ENCODE measurements at regions not wholly inside any gene's neighbourhood (a gene's known extent, or its start where the extent isn't known, plus 50 kb on each side); places are given as distances from the start of the nearest gene placed in this dataset.

- Mint-ChIP-seq H3K9me3 (peaks cover 25 to 27% of the 10 kb centered on the region in 2 experiments), H3K27me3 (ENCODE audit: low read depth) (no peaks in the 10 kb centered on the region), H3K36me3 (ENCODE audit: insufficient read depth in 1 of 3, low read depth in 3 of 3) (peaks cover 18 to 22% (median 20%) of the 10 kb centered on the region in 3 experiments), H3K27ac (no peak overlapping the region), H3K4me3 (no peak overlapping the region), H3K4me1 (peaks cover 0 to 5% of the 10 kb centered on the region in 2 experiments; a peak in 2 of 4 replicates)
- H2BK5ac ChIP-seq (ENCODE audit: insufficient read length, low read length), result no peak overlapping the region
- H3K56ac ChIP-seq (ENCODE audit: insufficient read length, low read depth, low read length), result no peak overlapping the region
- H2BK120ac ChIP-seq (ENCODE audit: low read depth, low read length, poor library complexity, severe bottlenecking), result no peak overlapping the region
- H3K9ac ChIP-seq (ENCODE audit: extremely low read depth, insufficient read length, low read length), result no peak overlapping the region
- no peak overlapping the region for H4K91ac ChIP-seq (ENCODE audit: insufficient read length, low read depth, low read length)
- no peak overlapping the region for H3K14ac ChIP-seq (ENCODE audit: insufficient read depth, low read length)
- H3K23ac ChIP-seq (ENCODE audit: insufficient read length, low read depth, low read length), result no peak overlapping the region
- no peaks in the 10 kb centered on the region for H3K4me1 ChIP-seq (ENCODE audit: insufficient read depth, low read length)
- no peaks in the 10 kb centered on the region for H3K27me3 ChIP-seq (ENCODE audit: insufficient read depth, low read length)
- H3T11ph ChIP-seq (ENCODE audit: low read length), result no peak overlapping the region
- no peak overlapping the region for H2AK5ac ChIP-seq (ENCODE audit: insufficient read length, low read length)
- no peaks in the 10 kb centered on the region for H3K79me2 ChIP-seq (ENCODE audit: insufficient read depth, low read length)
- no peaks in the 10 kb centered on the region for H3K23me2 ChIP-seq (ENCODE audit: insufficient read length, low read depth, low read length, poor library complexity, severe bottlenecking)
- H3K9me3 ChIP-seq (ENCODE audit: control insufficient read depth, low read depth, low read length), result no peaks in the 10 kb centered on the region
- no peaks in the 10 kb centered on the region for H4K20me1 ChIP-seq (ENCODE audit: control insufficient read depth, insufficient read depth, insufficient read length)
- no peak for TF ChIP-seq CTCF (conservative IDR thresholded peaks at IDR 0.05)
- H3K4me2 ChIP-seq (ENCODE audit: insufficient read depth, insufficient read length, low read length), result no peak overlapping the region
- no peak overlapping the region for H2BK20ac ChIP-seq (ENCODE audit: low read depth, low read length, poor library complexity, severe bottlenecking)
- H4K8ac ChIP-seq (replicated peaks; ENCODE audit: insufficient read length, low read depth, low read length), result no peak overlapping the region
- DNase-seq, result no peak
- H3K18ac ChIP-seq (ENCODE audit: insufficient read length, low read depth, low read length), result no peak overlapping the region
- WGBS (ENCODE audit: extremely low coverage, insufficient read length, low lambda C conversion rate), result no CpG with 5 or more reads among the region's 1 CpG
- H2BK12ac ChIP-seq (ENCODE audit: insufficient read length, low read depth, low read length), result no peak overlapping the region
- no peak overlapping the region for H3K27ac ChIP-seq (ENCODE audit: insufficient read length, low read depth, low read length)
- H4K5ac ChIP-seq (ENCODE audit: insufficient read length, low read depth, low read length), result no peak overlapping the region
- no peaks in the 10 kb centered on the region for H3K79me1 ChIP-seq (ENCODE audit: insufficient read depth, low read depth, low read length, poor library complexity, severe bottlenecking)
- H2AFZ ChIP-seq (ENCODE audit: low read length), result no peak overlapping the region
- no peak overlapping the region for H2BK15ac ChIP-seq (ENCODE audit: low read depth, low read length)
- no peak overlapping the region for H3K4ac ChIP-seq (ENCODE audit: low read depth, low read length)
Measured at GRCh38 chr3:84194029-84194428, 764.8 kb upstream of the CADM2 start.
